Loucy (cell line): ENCODE measurements at regions not wholly inside any gene's neighbourhood (a gene's known extent, or its start where the extent isn't known, plus 50 kb on each side); places are given as distances from the start of the nearest gene placed in this dataset.

Experiments
- EZH2phosphoT487 ChIP-seq: fragments of 200-600 bp; IDR thresholded peaks from 2 replicates; pipeline ENCODE4 v1.6.1; 2018; ENCODE audit warnings: antibody characterized with exemption, mild to moderate bottlenecking, moderate library complexity, borderline replicate concordance
- TF ChIP-seq, protein P1 (sequence below): fragments of 200-600 bp; sonication (generic); conservative IDR thresholded peaks from 2 replicates; pipeline ENCODE4 v1.5.1; 2014; ENCODE audit warnings: mild to moderate bottlenecking, antibody characterized with exemption, low read length

DNA sequence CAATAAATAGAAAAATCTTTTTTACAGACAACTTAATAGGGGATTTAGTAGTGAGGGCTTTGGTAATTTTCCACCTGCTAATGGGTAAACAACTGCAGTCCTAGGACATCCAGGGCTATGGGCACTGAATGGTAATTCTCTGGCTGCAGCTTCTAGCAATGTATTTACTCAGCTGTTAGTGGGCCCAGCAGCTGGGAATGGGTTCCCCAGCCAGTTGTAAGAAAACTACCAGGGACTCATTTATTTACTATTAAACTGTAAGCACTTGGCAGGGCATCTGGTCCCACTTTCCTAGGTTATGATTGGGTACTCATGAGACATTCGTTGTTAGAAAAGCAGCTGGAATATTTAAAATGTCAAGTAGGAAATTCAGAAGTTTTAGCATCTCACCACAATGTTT lies 363.8 kb upstream of the TRIB2 start:
- TF ChIP-seq, protein P1, sequence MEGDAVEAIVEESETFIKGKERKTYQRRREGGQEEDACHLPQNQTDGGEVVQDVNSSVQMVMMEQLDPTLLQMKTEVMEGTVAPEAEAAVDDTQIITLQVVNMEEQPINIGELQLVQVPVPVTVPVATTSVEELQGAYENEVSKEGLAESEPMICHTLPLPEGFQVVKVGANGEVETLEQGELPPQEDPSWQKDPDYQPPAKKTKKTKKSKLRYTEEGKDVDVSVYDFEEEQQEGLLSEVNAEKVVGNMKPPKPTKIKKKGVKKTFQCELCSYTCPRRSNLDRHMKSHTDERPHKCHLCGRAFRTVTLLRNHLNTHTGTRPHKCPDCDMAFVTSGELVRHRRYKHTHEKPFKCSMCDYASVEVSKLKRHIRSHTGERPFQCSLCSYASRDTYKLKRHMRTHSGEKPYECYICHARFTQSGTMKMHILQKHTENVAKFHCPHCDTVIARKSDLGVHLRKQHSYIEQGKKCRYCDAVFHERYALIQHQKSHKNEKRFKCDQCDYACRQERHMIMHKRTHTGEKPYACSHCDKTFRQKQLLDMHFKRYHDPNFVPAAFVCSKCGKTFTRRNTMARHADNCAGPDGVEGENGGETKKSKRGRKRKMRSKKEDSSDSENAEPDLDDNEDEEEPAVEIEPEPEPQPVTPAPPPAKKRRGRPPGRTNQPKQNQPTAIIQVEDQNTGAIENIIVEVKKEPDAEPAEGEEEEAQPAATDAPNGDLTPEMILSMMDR = no peak
- no peak for TF ChIP-seq EZH2phosphoT487
